H9 (cell line): ENCODE measurements at regions not wholly inside any gene's neighbourhood (a gene's known extent, or its start where the extent isn't known, plus 50 kb on each side); places are given as distances from the start of the nearest gene placed in this dataset.

Experiments used
- DNase-seq: peaks from one replicate; pipeline ENCODE4 v3.0.0-alpha.2; 2017
- H2AFZ ChIP-seq: one replicate; pipeline ENCODE4 v1.6.1; 2013; ENCODE audit warnings: mild to moderate bottlenecking, low read length, control low read depth, moderate library complexity
- H2AK5ac ChIP-seq: 2 replicates; pipeline ENCODE4 v1.6.1; 2013; ENCODE audit warnings: low read length, control low read depth, mixed read lengths; ENCODE audit not compliant: insufficient read length
- H2BK120ac ChIP-seq: one replicate; pipeline ENCODE4 v1.6.1; 2013; ENCODE audit warnings: low read depth, mild to moderate bottlenecking, low read length, control low read depth, inconsistent platforms; ENCODE audit not compliant: poor library complexity, severe bottlenecking
- H2BK12ac ChIP-seq: 2 replicates; pipeline ENCODE4 v1.6.1; 2013; ENCODE audit warnings: low read length, control low read depth, mixed read lengths, low read depth; ENCODE audit not compliant: insufficient read length
- H2BK15ac ChIP-seq: 2 replicates; pipeline ENCODE4 v1.6.1; 2013; ENCODE audit warnings: low read depth, low read length, control low read depth
- H2BK20ac ChIP-seq: one replicate; pipeline ENCODE4 v1.6.1; 2013; ENCODE audit warnings: low read depth, mild to moderate bottlenecking, low read length, control low read depth, inconsistent platforms; ENCODE audit not compliant: poor library complexity, severe bottlenecking
- H2BK5ac ChIP-seq: 2 replicates; pipeline ENCODE4 v1.6.1; 2013; ENCODE audit warnings: low read length, control low read depth, mixed read lengths; ENCODE audit not compliant: insufficient read length
- H3K14ac ChIP-seq: 2 replicates; pipeline ENCODE4 v1.6.1; 2013; ENCODE audit warnings: low read length, control low read depth; ENCODE audit not compliant: insufficient read depth
- H3K18ac ChIP-seq: 2 replicates; pipeline ENCODE4 v1.6.1; 2013; ENCODE audit warnings: low read depth, mild to moderate bottlenecking, mixed read lengths, low read length, control low read depth; ENCODE audit not compliant: insufficient read length
- H3K23ac ChIP-seq: 2 replicates; pipeline ENCODE4 v1.6.1; 2013; ENCODE audit warnings: low read length, control low read depth, mixed read lengths, low read depth; ENCODE audit not compliant: insufficient read length
- H3K23me2 ChIP-seq: 2 replicates; pipeline ENCODE4 v1.6.1; 2013; ENCODE audit warnings: low read depth, mild to moderate bottlenecking, mixed read lengths, low read length, control low read depth; ENCODE audit not compliant: insufficient read length, poor library complexity, severe bottlenecking
- H3K27ac ChIP-seq: 2 replicates; pipeline ENCODE4 v1.5.1; 2013; ENCODE audit warnings: low read length, control low read depth, mixed read lengths, low read depth; ENCODE audit not compliant: insufficient read length
- H3K27me3 ChIP-seq: 2 replicates; pipeline ENCODE4 v1.6.1; 2013; ENCODE audit warnings: low read length, control low read depth, inconsistent platforms; ENCODE audit not compliant: insufficient read depth
- H3K4ac ChIP-seq: 2 replicates; pipeline ENCODE4 v1.6.1; 2013; ENCODE audit warnings: low read depth, mild to moderate bottlenecking, control low read depth, inconsistent platforms, low read length, moderate library complexity
- H3K4me1 ChIP-seq: 2 replicates; pipeline ENCODE4 v1.6.1; 2013; ENCODE audit warnings: low read length, control low read depth, inconsistent platforms; ENCODE audit not compliant: insufficient read depth
- H3K4me2 ChIP-seq: 2 replicates; pipeline ENCODE4 v1.6.1; 2013; ENCODE audit warnings: low read length, control low read depth, mixed read lengths; ENCODE audit not compliant: insufficient read length, insufficient read depth
- H3K56ac ChIP-seq: 2 replicates; pipeline ENCODE4 v1.6.1; 2013; ENCODE audit warnings: low read depth, mild to moderate bottlenecking, mixed read lengths, low read length, control low read depth; ENCODE audit not compliant: insufficient read length
- H3K79me1 ChIP-seq: 2 replicates; pipeline ENCODE4 v1.6.1; 2013; ENCODE audit warnings: low read depth, mild to moderate bottlenecking, moderate library complexity, low read length, control low read depth, inconsistent platforms; ENCODE audit not compliant: insufficient read depth, poor library complexity, severe bottlenecking
- H3K79me2 ChIP-seq: 2 replicates; pipeline ENCODE4 v1.6.1; 2013; ENCODE audit warnings: low read length, control low read depth, inconsistent platforms; ENCODE audit not compliant: insufficient read depth
- H3K9ac ChIP-seq: 2 replicates; pipeline ENCODE4 v1.6.1; 2013; ENCODE audit warnings: low read length, control low read depth, mixed read lengths; ENCODE audit not compliant: insufficient read length; ENCODE audit errors: extremely low read depth
- H3K9me3 ChIP-seq: one replicate; pipeline ENCODE4 v1.6.1; 2013; ENCODE audit warnings: low read depth, low read length, inconsistent platforms; ENCODE audit not compliant: control insufficient read depth
- H3T11ph ChIP-seq: one replicate; pipeline ENCODE4 v1.6.1; 2013; ENCODE audit warnings: mild to moderate bottlenecking, low read length, control low read depth, inconsistent platforms
- H4K20me1 ChIP-seq: one replicate; pipeline ENCODE4 v1.6.1; 2013; ENCODE audit not compliant: control insufficient read depth, insufficient read length, insufficient read depth
- H4K5ac ChIP-seq: 2 replicates; pipeline ENCODE4 v1.6.1; 2013; ENCODE audit warnings: low read depth, mild to moderate bottlenecking, mixed read lengths, low read length, control low read depth; ENCODE audit not compliant: insufficient read length
- H4K8ac ChIP-seq: replicated peaks from 2 replicates; pipeline ENCODE4 v1.6.1; 2013; ENCODE audit warnings: low read length, control low read depth, mixed read lengths, low read depth; ENCODE audit not compliant: insufficient read length
- H4K91ac ChIP-seq: 2 replicates; pipeline ENCODE4 v1.6.1; 2013; ENCODE audit warnings: low read depth, mild to moderate bottlenecking, moderate library complexity, mixed read lengths, low read length, control low read depth; ENCODE audit not compliant: insufficient read length
- H3K27ac Mint-ChIP-seq, 3 experiments: 2 replicates in 2 of 3; 3 replicates in 1 of 3; pipeline ENCODE4 v1.8.0; 2020 to 2021; ENCODE audit warnings: mixed read lengths in 3 of 3, mild to moderate bottlenecking in 1 of 3, moderate library complexity in 1 of 3
- H3K27me3 Mint-ChIP-seq: 2 replicates; pipeline ENCODE4 v1.8.0; 2021; ENCODE audit warnings: low read depth, mild to moderate bottlenecking, moderate library complexity, mixed read lengths
- H3K36me3 Mint-ChIP-seq, 3 experiments: 2 replicates in 2 of 3; 3 replicates in 1 of 3; pipeline ENCODE4 v1.8.0; 2020 to 2021; ENCODE audit warnings: low read depth in 3 of 3, mixed read lengths in 3 of 3; ENCODE audit not compliant: insufficient read depth in 1 of 3
- H3K4me1 Mint-ChIP-seq, 2 experiments: 2 replicates each; pipeline ENCODE4 v1.8.0; 2020; ENCODE audit warnings: mixed read lengths in 2 of 2
- H3K4me3 Mint-ChIP-seq, 2 experiments: 2 replicates in 1 of 2; 3 replicates in 1 of 2; pipeline ENCODE4 v1.8.0; 2020 to 2021; ENCODE audit warnings: mild to moderate bottlenecking in 2 of 2, mixed read lengths in 2 of 2, moderate library complexity in 1 of 2
- H3K9me3 Mint-ChIP-seq, 2 experiments: 2 replicates in 1 of 2; 3 replicates in 1 of 2; pipeline ENCODE4 v1.8.0; 2020; ENCODE audit warnings: mild to moderate bottlenecking in 2 of 2, mixed read lengths in 2 of 2, moderate library complexity in 1 of 2
- CTCF ChIP-seq: fragments of 200-600 bp; sonication (generic); conservative IDR thresholded peaks from 3 replicates; pipeline ENCODE4 v1.8.0; 2021; ENCODE audit warnings: antibody characterized with exemption, mild to moderate bottlenecking
- WGBS: extraction: QIAGEN DNeasy Blood & Tissue Kit; methylation state at CpG from one replicate; pipeline ENCODE4 v1.1.7; 2013; ENCODE audit warnings: missing lambda C conversion rate, low lambda C conversion rate, mixed read lengths; ENCODE audit not compliant: insufficient read length; ENCODE audit errors: extremely low coverage; 5-methylcytosine and 5-hydroxymethylcytosine counted together

- Histone ChIP-seq H3K4me1 (no peaks in the 10 kb centered on the region), H4K20me1 (no peaks in the 10 kb centered on the region), H2AK5ac (no peak overlapping the region), H2BK120ac (no peak overlapping the region), H3K9me3 (no peaks in the 10 kb centered on the region), H3K14ac (no peak overlapping the region), H3K27ac (no peak overlapping the region), H3K9ac (no peak overlapping the region), H3K79me1 (no peaks in the 10 kb centered on the region), H3K23me2 (no peaks in the 10 kb centered on the region), H4K8ac (no peak overlapping the region), H3K4ac (no peak overlapping the region), H4K5ac (no peak overlapping the region), H3T11ph (no peak overlapping the region), H3K23ac (no peak overlapping the region), H3K18ac (no peak overlapping the region), H2BK12ac (no peak overlapping the region), H2AFZ (no peak overlapping the region), H2BK20ac (no peak overlapping the region), H2BK15ac (no peak overlapping the region), H3K79me2 (no peaks in the 10 kb centered on the region), H2BK5ac (no peak overlapping the region), H3K4me2 (no peak overlapping the region), H3K56ac (no peak overlapping the region), H3K27me3 (no peaks in the 10 kb centered on the region), H4K91ac (no peak overlapping the region)
- no peaks in the 10 kb centered on the region for H3K9me3 Mint-ChIP-seq
- no CpG with 5 or more reads among the region's 3 CpGs for WGBS
- H3K27ac Mint-ChIP-seq, result no peak overlapping the region; a peak in 1 of 7 replicates
- DNase-seq, result no peak
- H3K4me1 Mint-ChIP-seq, result peaks cover 4 to 8% of the 10 kb centered on the region in 2 experiments
- no peak overlapping the region for H3K4me3 Mint-ChIP-seq
- H3K27me3 Mint-ChIP-seq, result no peaks in the 10 kb centered on the region; the same call in 1 of the 2 replicates
- no peak for TF ChIP-seq CTCF
- H3K36me3 Mint-ChIP-seq, result no peaks in the 10 kb centered on the region
These were observed 138.0 kb downstream of the OPN5 start for GRCh38 chr6:47919875-47920274.
